Sigmoid colon (tissue), 6 donors: ENCODE measurements at regions not wholly inside any gene's neighbourhood (a gene's known extent, or its start where the extent isn't known, plus 50 kb on each side); places are given as distances from the start of the nearest gene placed in this dataset.

Experiments
- DNase-seq: peaks from one replicate; pipeline ENCODE4 v3.0.0-alpha.2; 2019
- H3K27ac ChIP-seq, 4 donors: fragments of 200-600 bp; sonication (generic); one replicate each; pipeline ENCODE4 v1.5.1; 2016 to 2019; ENCODE audit warnings: mild to moderate bottlenecking in 1 of 4
- H3K27me3 ChIP-seq, 3 donors: fragments of 200-600 bp; sonication (generic); one replicate each; pipeline ENCODE4 v1.5.1; 2019; ENCODE audit warnings: mild to moderate bottlenecking in 1 of 3
- H3K36me3 ChIP-seq, 4 donors: fragments of 200-600 bp; sonication (generic); one replicate each; pipeline ENCODE4 v1.5.1; 2016 to 2019
- H3K4me1 ChIP-seq, 4 donors: fragments of 200-600 bp; sonication (generic); one replicate each; pipeline ENCODE4 v1.5.1; 2017 to 2019
- H3K4me3 ChIP-seq, 4 donors: fragments of 200-600 bp; sonication (generic); one replicate each; pipeline ENCODE4 v1.5.1; 2017 to 2019; ENCODE audit warnings: mild to moderate bottlenecking in 2 of 4, moderate library complexity in 1 of 4
- H3K9me3 ChIP-seq, 4 donors: fragments of 200-600 bp in 3 of 4; sonication (generic) in 3 of 4; one replicate each; pipeline versions ENCODE4 v1.5.1 to v1.6.1; 2013 to 2019
- CTCF ChIP-seq, 4 experiments: fragments of 450-650 bp in 3 of 4; fragments of 200-600 bp in 1 of 4; IDR thresholded peaks; one replicate each; pipeline ENCODE4 v1.5.1; 2016 to 2019; ENCODE audit warnings: antibody characterized with exemption in 4 of 4, mild to moderate bottlenecking in 3 of 4, moderate library complexity in 2 of 4
- EP300 ChIP-seq, 4 donors: sonication (generic); formaldehyde crosslinking; IDR thresholded peaks; one replicate each; pipeline ENCODE4 v1.6.1; 2017; ENCODE audit warnings: antibody characterized with exemption in 4 of 4
- POLR2A ChIP-seq, 2 donors: fragments of 450-650 bp; IDR thresholded peaks; one replicate each; pipeline ENCODE4 v1.6.1; 2016; ENCODE audit warnings: antibody characterized with exemption in 2 of 2, mild to moderate bottlenecking in 2 of 2, moderate library complexity in 2 of 2
- POLR2AphosphoS5 ChIP-seq, 4 donors: sonication (generic); formaldehyde crosslinking; IDR thresholded peaks; one replicate each; pipeline ENCODE4 v1.6.1; 2017; ENCODE audit warnings: antibody characterized with exemption in 4 of 4
- WGBS, 2 donors: extraction: QIAGEN DNeasy Blood & Tissue Kit; methylation state at CpG; one replicate each; pipeline ENCODE4 v1.1.7; 2013; 5-methylcytosine and 5-hydroxymethylcytosine counted together
- intact Hi-C: fragments of 100-400 bp; cut with DNase I; formaldehyde crosslinking; loops from one replicate; pipeline ENCODE4 v1.15.1; 2023
- donor health status: healthy with polysubstance abuse.
- donor health status: healthy.

GRCh38 chr2:22788749-22789327 lies 596.1 kb upstream of the KLHL29 start:
- H3K9me3 ChIP-seq: peaks cover 0 to 3% (median 0%) of the 10 kb centered on the region in 4 donors
- WGBS, 2 donors: 82 to 84% methylated on average over 7 of the region's 7 CpGs
- H3K36me3 ChIP-seq: no peaks in the 10 kb centered on the region
- H3K4me3 ChIP-seq: no peak overlapping the region
- no peaks in the 10 kb centered on the region for H3K4me1 ChIP-seq
- no peak for TF ChIP-seq CTCF (IDR thresholded peaks at IDR 0.05)
- no peak for TF ChIP-seq EP300 (IDR thresholded peaks at IDR 0.05)
- no peak for TF ChIP-seq POLR2AphosphoS5 (IDR thresholded peaks at IDR 0.05)
- no peak for TF ChIP-seq POLR2A (IDR thresholded peaks at IDR 0.05)
- no peak overlapping the region for H3K27ac ChIP-seq
- DNase-seq: no peak
- H3K27me3 ChIP-seq: no peaks in the 10 kb centered on the region
- intact Hi-C loops: no loop called here

GRCh38 chr2:22795287-22795866 lies 589.6 kb upstream of the KLHL29 start:
- H3K27me3 ChIP-seq: no peaks in the 10 kb centered on the region
- TF ChIP-seq POLR2AphosphoS5 (IDR thresholded peaks at IDR 0.05) (no peak), EP300 (IDR thresholded peaks at IDR 0.05) (no peak), CTCF (IDR thresholded peaks at IDR 0.05) (no peak), POLR2A (IDR thresholded peaks at IDR 0.05) (no peak)
- WGBS, 2 donors: 27 to 39% methylated on average over 3 of the region's 3 CpGs
- intact Hi-C loops: no loop called here
- no peaks in the 10 kb centered on the region for H3K9me3 ChIP-seq
- DNase-seq: no peak
- no peak overlapping the region for H3K4me3 ChIP-seq
- no peaks in the 10 kb centered on the region for H3K36me3 ChIP-seq
- no peak overlapping the region for H3K27ac ChIP-seq
- no peaks in the 10 kb centered on the region for H3K4me1 ChIP-seq

GRCh38 chr2:22798386-22798785 lies 586.6 kb upstream of the KLHL29 start:
- no peak overlapping the region for H3K27ac ChIP-seq
- intact Hi-C loops: no loop called here
- WGBS, 2 donors: 73 to 85% methylated on average over 1 of the region's 1 CpG
- H3K27me3 ChIP-seq: no peaks in the 10 kb centered on the region
- no peaks in the 10 kb centered on the region for H3K4me1 ChIP-seq
- DNase-seq: no peak
- TF ChIP-seq POLR2AphosphoS5 (IDR thresholded peaks at IDR 0.05): no peak
- no peak for TF ChIP-seq CTCF (IDR thresholded peaks at IDR 0.05)
- TF ChIP-seq EP300 (IDR thresholded peaks at IDR 0.05): no peak
- no peak for TF ChIP-seq POLR2A (IDR thresholded peaks at IDR 0.05)
- no peaks in the 10 kb centered on the region for H3K36me3 ChIP-seq
- H3K4me3 ChIP-seq: no peak overlapping the region
- H3K9me3 ChIP-seq: no peaks in the 10 kb centered on the region

GRCh38 chr2:22800412-22800811 lies 584.6 kb upstream of the KLHL29 start:
- Histone ChIP-seq H3K4me3 (no peak overlapping the region), H3K9me3 (no peaks in the 10 kb centered on the region), H3K27me3 (no peaks in the 10 kb centered on the region), H3K36me3 (no peaks in the 10 kb centered on the region), H3K27ac (no peak overlapping the region), H3K4me1 (no peaks in the 10 kb centered on the region)
- no peak for DNase-seq
- TF ChIP-seq POLR2A (IDR thresholded peaks at IDR 0.05) (no peak), EP300 (IDR thresholded peaks at IDR 0.05) (no peak), POLR2AphosphoS5 (IDR thresholded peaks at IDR 0.05) (no peak), CTCF (IDR thresholded peaks at IDR 0.05) (no peak)
- intact Hi-C loops: no loop called here
- WGBS, 2 donors: 67 to 71% methylated on average over 1 of the region's 1 CpG

- intact Hi-C loops: no loop called here
- 55 to 80% methylated on average over 3 of the region's 3 CpGs for WGBS, 2 donors
These were observed 583.9 kb upstream of the KLHL29 start for GRCh38 chr2:22801071-22801470.

More at GRCh38 chr2:22801071-22801470, 583.9 kb upstream of the KLHL29 start:
- Histone ChIP-seq H3K36me3 (no peaks in the 10 kb centered on the region), H3K27me3 (no peaks in the 10 kb centered on the region), H3K27ac (no peak overlapping the region), H3K4me3 (no peak overlapping the region), H3K4me1 (no peaks in the 10 kb centered on the region), H3K9me3 (peaks cover 0 to under 1% (median 0%) of the 10 kb centered on the region in 4 donors)
- TF ChIP-seq CTCF (IDR thresholded peaks at IDR 0.05): no peak
- TF ChIP-seq POLR2A (IDR thresholded peaks at IDR 0.05): no peak
- DNase-seq: no peak
